Cardiac septum (tissue), 1 donor: ENCODE measurements at regions not wholly inside any gene's neighbourhood (a gene's known extent, or its start where the extent isn't known, plus 50 kb on each side); places are given as distances from the start of the nearest gene placed in this dataset.
"Not testable (repeated sequence)": the region's sequence is repeated elsewhere in the genome, so short reads cannot be mapped to it uniquely, and the experiment has no call there.

Experiments used
- DNase-seq: peaks from one replicate; pipeline ENCODE4 v3.0.0-alpha.2; 2020; ENCODE audit warnings: low spot score
- intact Hi-C: fragments of 100-400 bp; cut with DNase I; formaldehyde crosslinking; loops from one replicate; pipeline ENCODE4 v1.14.0; 2022
- donor health status: DM: no; HTN: no; CAD: no.

DNA sequence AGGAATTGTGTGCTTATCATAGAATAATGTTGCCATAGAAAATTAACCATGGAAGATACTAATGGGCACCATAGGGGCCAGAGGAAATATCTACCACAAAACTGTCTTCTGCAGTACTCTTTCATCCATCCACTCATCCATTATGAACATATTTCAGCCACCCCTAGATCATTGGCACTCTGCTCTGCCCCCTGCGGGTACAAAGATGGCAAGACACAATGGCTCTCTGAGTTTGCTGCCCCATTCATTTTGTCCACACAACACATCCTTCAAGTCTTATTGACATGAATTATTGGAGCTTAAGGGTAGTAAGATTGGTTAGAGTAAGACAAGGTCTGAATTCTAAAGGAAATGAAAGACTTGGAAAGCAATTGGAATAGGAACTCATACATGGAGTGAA lies 1224.7 kb upstream of the CELF4 start:
- intact Hi-C loops: no loop called here
- no peak for DNase-seq

GRCh38 chr18:38789141-38789540 lies 1223.5 kb upstream of the CELF4 start:
- DNase-seq: no peak
- intact Hi-C loops: no loop called here

GRCh38 chr18:38786906-38787305 lies 1221.3 kb upstream of the CELF4 start:
- intact Hi-C loops: no loop called here
- DNase-seq: no peak

DNA sequence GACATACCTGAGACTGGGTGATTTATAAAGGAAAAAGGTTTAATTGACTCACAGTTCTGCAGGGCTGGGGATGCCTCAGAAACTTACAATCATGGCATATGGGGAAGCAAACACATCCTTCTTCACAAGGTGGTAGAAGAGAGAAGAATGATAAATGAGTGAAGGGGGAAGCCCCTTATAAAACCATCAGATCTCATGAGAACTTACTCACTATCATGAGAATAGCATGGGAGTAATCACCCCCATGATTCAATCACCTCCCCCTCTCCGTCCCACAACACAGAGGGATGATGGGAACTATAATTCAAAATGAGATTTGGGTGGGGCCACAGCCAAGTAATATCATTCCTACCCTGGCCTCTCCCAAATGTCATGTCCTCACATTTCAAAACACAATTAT lies 1206.0 kb upstream of the CELF4 start:
- intact Hi-C loops, DNase-seq: not testable (repeated sequence)

DNA sequence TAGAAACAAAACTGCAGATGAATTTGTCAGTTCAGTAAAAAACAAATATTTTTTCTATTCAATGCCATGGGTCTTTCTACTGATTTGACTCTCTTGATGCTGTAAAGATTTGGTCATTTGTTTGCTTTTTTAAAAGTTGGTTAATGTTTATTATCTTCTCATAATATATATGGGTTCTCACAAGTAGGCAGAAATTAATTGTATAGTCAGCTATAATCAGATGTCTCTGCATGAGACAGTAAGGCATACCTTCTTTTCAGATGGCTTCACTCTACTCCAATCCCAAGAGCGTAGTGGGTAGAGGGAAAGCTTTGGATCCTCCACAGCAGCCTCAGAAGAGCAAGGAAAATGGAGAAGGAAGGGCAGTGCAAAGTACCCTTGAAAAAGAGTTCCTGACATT lies 1202.9 kb upstream of the CELF4 start:
- intact Hi-C loops: no loop called here
- DNase-seq: no peak

DNA sequence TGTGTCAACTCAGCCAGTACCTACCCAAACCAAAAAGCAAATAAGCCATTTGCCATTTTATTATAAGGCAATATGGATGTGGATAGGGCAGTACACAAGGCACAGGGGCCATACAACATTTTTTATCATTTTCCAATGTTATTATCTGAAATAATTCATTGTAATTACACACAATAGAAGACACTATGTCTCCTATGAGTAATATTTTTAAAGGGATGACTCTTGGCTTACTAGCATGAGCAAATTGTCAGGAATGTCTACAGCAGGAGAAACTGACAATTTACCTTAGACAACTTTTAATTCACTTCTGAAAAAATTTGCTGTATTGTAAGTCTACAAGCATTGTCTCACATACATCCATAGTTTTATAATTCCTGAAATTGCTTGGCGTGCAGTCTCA lies 1193.9 kb upstream of the CELF4 start:
- no peak for DNase-seq
- intact Hi-C loops: no loop called here

- no peak for DNase-seq
- intact Hi-C loops: no loop called here
Measured at GRCh38 chr18:38756436-38756835, 1190.8 kb upstream of the CELF4 start.

- intact Hi-C loops: no loop called here
- no peak for DNase-seq
Measured at GRCh38 chr18:38752430-38752829, 1186.8 kb upstream of the CELF4 start.

GRCh38 chr18:38751898-38752297 lies 1186.3 kb upstream of the CELF4 start:
- no peak for DNase-seq
- intact Hi-C loops: no loop called here

DNA sequence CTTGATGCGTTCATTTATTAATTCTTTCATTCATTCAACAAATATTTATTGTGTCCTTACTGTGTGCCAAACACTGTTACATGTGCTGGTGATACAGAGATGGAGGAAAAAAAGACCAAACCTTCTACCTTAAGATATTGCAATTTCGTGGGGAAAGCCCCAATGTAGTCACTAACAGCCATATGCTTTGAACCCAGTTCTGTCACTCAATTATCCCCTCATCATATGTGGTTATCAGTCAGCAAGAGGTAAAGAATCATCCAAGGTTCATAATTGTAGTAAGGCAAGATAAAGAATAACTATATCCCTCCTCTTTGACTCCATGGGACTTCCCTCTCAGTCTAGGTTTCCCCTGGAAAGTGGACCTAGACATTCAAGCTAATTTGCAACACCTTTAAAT lies 1185.6 kb upstream of the CELF4 start:
- intact Hi-C loops: no loop called here
- DNase-seq: no peak

- no peak for DNase-seq
- intact Hi-C loops: no loop called here
Measured at GRCh38 chr18:38750751-38751150, 1185.2 kb upstream of the CELF4 start.

DNA sequence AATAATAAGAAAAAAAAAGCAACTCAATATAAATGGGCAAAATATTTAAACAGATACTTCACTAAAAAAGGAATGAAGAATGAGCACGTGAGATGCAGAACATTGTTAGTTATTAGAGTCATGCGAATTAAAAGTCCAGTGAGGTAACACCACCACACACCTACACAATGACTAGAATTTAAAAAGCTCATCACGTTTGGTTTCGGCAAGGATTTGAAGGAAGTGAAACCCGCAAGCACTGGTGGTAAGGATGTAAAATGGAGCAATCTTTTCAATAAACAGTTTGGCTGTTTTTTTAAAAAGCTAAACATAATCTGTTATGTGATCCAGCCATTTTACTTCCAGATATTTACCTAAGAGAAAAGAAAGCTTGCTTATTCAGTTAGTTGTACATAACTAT lies 1181.6 kb upstream of the CELF4 start:
- DNase-seq: no peak
- intact Hi-C loops: no loop called here

DNA sequence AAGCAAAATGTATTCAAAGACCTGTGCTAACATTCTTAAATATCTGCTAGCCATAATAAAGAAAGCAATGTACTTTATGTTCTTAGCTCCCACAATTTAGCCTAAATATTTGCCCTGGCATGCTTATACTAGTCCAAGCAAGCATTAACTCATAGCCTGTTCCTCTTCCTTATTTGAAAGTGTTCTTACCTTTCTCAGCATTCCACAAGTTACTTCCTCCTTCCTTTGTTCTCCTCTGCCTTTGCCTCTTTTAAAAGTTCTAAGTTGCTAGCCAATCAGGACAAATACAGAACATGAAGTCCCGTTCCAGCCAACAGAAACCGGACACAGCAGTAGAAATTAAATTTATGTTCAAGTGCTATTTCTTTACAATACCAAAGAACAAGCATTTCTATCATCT lies 1154.6 kb upstream of the CELF4 start:
- DNase-seq, intact Hi-C loops: not testable (repeated sequence)

- no peak for DNase-seq
- intact Hi-C loops: no loop called here
Measured at GRCh38 chr18:38718365-38718901, 1152.8 kb upstream of the CELF4 start.

- no peak for DNase-seq
- intact Hi-C loops: no loop called here
Measured at GRCh38 chr18:38709122-38709521, 1143.5 kb upstream of the CELF4 start.

DNA sequence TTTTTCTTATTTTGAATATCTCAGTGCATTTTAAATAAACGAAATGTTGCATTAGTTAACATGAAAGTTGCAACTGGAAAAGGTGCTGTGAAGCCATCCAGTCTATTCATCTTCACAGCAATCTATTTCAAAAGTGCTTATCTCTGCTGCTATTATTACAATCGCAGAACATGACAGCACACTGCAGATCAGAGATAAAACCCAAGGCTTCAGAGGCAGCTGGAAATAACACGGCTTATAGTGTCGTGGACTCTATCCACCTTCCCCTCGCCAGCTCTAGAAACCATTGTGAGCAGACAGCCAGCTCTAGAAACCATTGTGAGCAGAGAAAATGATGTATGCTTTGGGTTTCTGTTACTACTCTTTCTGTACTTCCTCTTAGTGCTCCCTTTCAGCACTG lies 1140.8 kb upstream of the CELF4 start:
- intact Hi-C loops: no loop called here

GRCh38 chr18:38698088-38698487 lies 1132.5 kb upstream of the CELF4 start:
- intact Hi-C loops: no loop called here
- no peak for DNase-seq

More for the DNA sequence above, 1140.8 kb upstream of the CELF4 start:
- no peak for DNase-seq

DNA sequence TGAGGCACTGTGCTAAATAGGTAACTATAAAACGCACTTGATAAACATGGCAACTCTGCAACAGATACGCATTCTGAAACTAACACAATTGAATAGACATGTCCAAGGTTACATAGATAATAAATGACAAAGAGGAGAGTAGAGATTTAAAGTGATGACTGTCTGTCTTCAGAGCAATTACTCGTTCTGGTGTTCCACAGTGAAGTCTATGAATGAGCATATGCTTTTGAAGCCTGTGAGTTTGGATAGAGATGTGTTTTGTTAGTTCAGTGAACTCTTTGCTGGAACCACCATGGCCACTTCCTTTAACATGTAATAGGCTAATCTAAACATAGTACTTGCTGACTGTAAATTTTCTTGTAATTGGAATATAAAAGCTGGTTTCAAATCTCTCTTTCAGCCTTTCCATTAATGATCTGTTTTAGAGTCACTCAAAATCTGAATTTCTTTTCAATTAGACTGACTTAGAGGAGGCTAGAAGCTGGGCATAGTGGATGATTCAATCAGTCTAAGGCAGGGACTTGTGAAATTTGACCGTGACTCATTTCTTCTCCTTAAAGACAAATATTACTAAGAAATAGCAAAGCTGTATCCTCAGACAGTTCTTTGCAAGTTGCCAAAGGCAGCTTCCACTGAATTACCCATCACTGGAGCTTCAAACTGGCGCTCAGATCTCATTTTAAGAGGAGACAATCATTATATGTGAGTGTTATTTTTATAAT lies 1130.1 kb upstream of the CELF4 start:
- intact Hi-C loops: no loop called here
- DNase-seq: no peak

GRCh38 chr18:38693104-38693503 lies 1127.5 kb upstream of the CELF4 start:
- DNase-seq: no peak
- intact Hi-C loops: no loop called here

GRCh38 chr18:38690626-38691025 lies 1125.0 kb upstream of the CELF4 start:
- intact Hi-C loops: no loop called here
- no peak for DNase-seq

DNA sequence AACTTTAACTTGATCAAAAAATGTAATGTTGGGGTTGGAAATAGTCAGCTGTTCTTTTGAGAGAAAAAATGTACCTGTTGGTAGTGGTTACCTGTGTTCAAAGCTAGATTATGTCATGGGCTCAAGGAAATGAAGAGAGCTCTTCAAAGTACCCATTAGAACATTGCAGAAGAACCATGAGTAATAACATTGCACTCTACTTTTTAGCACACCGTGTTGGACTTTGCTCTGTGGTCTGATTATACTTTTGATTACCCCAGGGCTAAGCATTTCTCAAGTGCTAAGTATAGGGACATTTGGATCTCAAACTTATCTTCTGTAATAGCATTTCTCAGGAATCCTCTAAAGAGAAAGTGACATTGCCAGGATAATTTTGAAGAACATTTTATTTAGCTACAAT lies 1122.8 kb upstream of the CELF4 start:
- intact Hi-C loops: no loop called here
- no peak for DNase-seq

DNA sequence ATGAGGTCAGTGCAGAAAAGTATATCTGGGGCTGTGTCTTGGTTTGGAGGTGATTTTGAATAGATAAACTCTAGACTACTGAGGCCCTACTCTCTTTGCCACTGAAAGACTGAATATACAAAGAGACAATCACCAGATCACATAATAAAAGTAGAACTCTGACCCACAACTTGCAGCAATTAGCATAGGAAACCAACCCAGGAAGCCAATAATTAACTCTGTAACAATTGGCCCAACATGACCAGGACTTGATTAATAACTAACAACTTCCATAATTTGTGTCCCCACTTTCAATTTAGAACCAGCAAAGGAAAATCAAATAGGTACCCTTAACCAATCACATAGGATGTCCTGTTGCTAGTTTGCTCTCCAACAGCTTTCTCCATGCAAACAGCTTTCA lies 1104.9 kb upstream of the CELF4 start:
- DNase-seq: no peak
- intact Hi-C loops: no loop called here
